K562 (cell line): ENCODE measurements at regions not wholly inside any gene's neighbourhood (a gene's known extent, or its start where the extent isn't known, plus 50 kb on each side); places are given as distances from the start of the nearest gene placed in this dataset.

Experiments used
- ATAC-seq: fragments of 200-7000 bp; cut with Tn5 transposase; 3 replicates; pipeline ENCODE4 v1.9.1; 2020; ENCODE audit warnings: moderate library complexity
- BruUV-seq: library from RNA; stranded (reverse); fragments of 400-500 nt; replicated peaks from 2 replicates; lab custom pipeline; 2021; lab: Mats Ljungman, UMichigan
- CTCF ChIA-PET: fragments of 300-600 bp; formaldehyde crosslinking; extraction: SDS; loops from one replicate; lab custom pipeline; 2021; ENCODE audit warnings: low intra/inter-chr PET ratio; lab: Yijun Ruan, JAX
- POLR2A ChIA-PET: fragments of 300-600, 350-650 bp; sonication (Branson Sonifier 250); formaldehyde crosslinking; extraction: SDS; loops from one replicate; lab custom pipeline; 2021; ENCODE audit warnings: antibody characterized with exemption, inconsistent platforms; lab: Yijun Ruan, JAX
- DNase-seq, 4 experiments: peaks; one replicate each; pipeline versions ENCODE4 v3.0.0 to v3.0.0-alpha.2; 2011 to 2018; ENCODE audit warnings: low spot score in 3 of 4, mixed read lengths in 3 of 4; ENCODE audit errors: extremely low read depth in 1 of 4
- FAIRE-seq: peaks from 2 replicates; lab custom pipeline; 2011; peaks lifted over from hg19 to GRCh38; lab: Jason Lieb, UNC
- H2AFZ ChIP-seq: 2 replicates; pipeline ENCODE4 v1.6.0; 2011; ENCODE audit warnings: low read depth, low read length, control low read depth, inconsistent platforms
- H3K27ac ChIP-seq: fragments of 200-600 bp; 3 replicates; pipeline ENCODE4 v1.8.0; 2011; ENCODE audit warnings: low read depth, mild to moderate bottlenecking, control low read depth, inconsistent platforms, low read length, moderate library complexity, mixed read lengths; ENCODE audit errors: extremely low read depth
- H3K27me3 ChIP-seq, 2 experiments: fragments of 300-600 bp in 1 of 2; 2 replicates in 1 of 2; 3 replicates in 1 of 2; pipeline versions ENCODE4 v1.6.0 to v1.8.0; 2011; ENCODE audit warnings: inconsistent platforms in 2 of 2, low read length in 2 of 2, mild to moderate bottlenecking in 1 of 2, mixed read lengths in 1 of 2, moderate library complexity in 1 of 2; ENCODE audit not compliant: control insufficient read depth in 2 of 2, insufficient read depth in 2 of 2
- H3K36me3 ChIP-seq: fragments of 300-600 bp; 3 replicates; pipeline ENCODE4 v1.8.0; 2011; ENCODE audit warnings: mild to moderate bottlenecking, low read length, inconsistent platforms; ENCODE audit not compliant: control insufficient read depth, insufficient read depth
- H3K4me1 ChIP-seq, 2 experiments: fragments of 200-600 bp in 1 of 2; replicated peaks in 1 of 2; 2 replicates in 1 of 2; 3 replicates in 1 of 2; pipeline versions ENCODE4 v1.5.1 to v1.8.0; 2011; ENCODE audit warnings: inconsistent platforms in 2 of 2, low read length in 2 of 2, mild to moderate bottlenecking in 1 of 2, mixed read lengths in 1 of 2, moderate library complexity in 1 of 2; ENCODE audit not compliant: control insufficient read depth in 2 of 2, insufficient read depth in 2 of 2
- H3K4me2 ChIP-seq: 2 replicates; pipeline ENCODE4 v1.6.1; 2011; ENCODE audit warnings: low read length, control low read depth, inconsistent platforms, mixed read lengths; ENCODE audit not compliant: insufficient read depth
- H3K4me3 ChIP-seq: fragments of 200-600 bp; sonication (generic), shearing (Covaris generic); 2 replicates; pipeline ENCODE4 v1.5.1; 2016; ENCODE audit warnings: control low read depth, inconsistent platforms
- H3K79me2 ChIP-seq: fragments of 200-600 bp; 3 replicates; pipeline ENCODE4 v1.8.0; 2011; ENCODE audit warnings: low read length, inconsistent platforms; ENCODE audit not compliant: control insufficient read depth, insufficient read depth
- H3K9ac ChIP-seq, 2 experiments: 2 replicates each; pipeline versions ENCODE4 v1.6.0 to v1.6.1; 2011; ENCODE audit warnings: low read depth in 2 of 2, low read length in 2 of 2, control low read depth in 1 of 2, inconsistent platforms in 1 of 2, mild to moderate bottlenecking in 1 of 2, mixed read lengths in 1 of 2; ENCODE audit not compliant: insufficient read depth in 1 of 2
- H3K9me1 ChIP-seq: one replicate; pipeline ENCODE4 v1.6.0; 2011; ENCODE audit warnings: inconsistent platforms, mild to moderate bottlenecking, low read length, moderate library complexity; ENCODE audit not compliant: control insufficient read depth, insufficient read depth
- H3K9me3 ChIP-seq: replicated peaks from 2 replicates; pipeline ENCODE4 v1.5.1; 2011; ENCODE audit warnings: low read depth, low read length, inconsistent platforms; ENCODE audit not compliant: control insufficient read depth, insufficient read depth
- H4K20me1 ChIP-seq: replicated peaks from 2 replicates; pipeline ENCODE4 v1.6.1; 2011; ENCODE audit warnings: low read length, inconsistent platforms, mixed read lengths; ENCODE audit not compliant: control insufficient read depth, insufficient read depth
- EHMT2 ChIP-seq: fragments of 450-650 bp; IDR thresholded peaks from 2 replicates; pipeline ENCODE4 v1.6.1; 2018; ENCODE audit warnings: antibody characterized with exemption
- ETV6 ChIP-seq, 3 experiments: fragments of 150-350 bp in 1 of 3; sonication (generic) in 1 of 3; formaldehyde crosslinking in 1 of 3; IDR thresholded peaks; 2 replicates each; pipeline versions ENCODE4 v1.6.1 to v1.8.0; 2014 to 2022; ENCODE audit warnings: borderline replicate concordance in 2 of 3, low read depth in 2 of 3, antibody characterized with exemption in 1 of 3, low read length in 1 of 3, mild to moderate bottlenecking in 1 of 3, missing genetic modification reagents in 1 of 3
- HEY1 ChIP-seq: fragments of 250-450 bp; sonication (Bioruptor Pico); IDR thresholded peaks from 2 replicates; pipeline ENCODE4 v1.5.0; 2020; ENCODE audit warnings: mild to moderate bottlenecking, moderate library complexity, borderline replicate concordance
- POLR2AphosphoS2 ChIP-seq: IDR thresholded peaks from 2 replicates; pipeline ENCODE4 v1.6.1; 2012; ENCODE audit warnings: low read length, improper control_type of control experiment
- ZNF639 ChIP-seq, 2 experiments: fragments of 200-800 bp in 1 of 2; sonication (Bioruptor generic) in 1 of 2; sonication (generic) in 1 of 2; formaldehyde crosslinking in 1 of 2; IDR thresholded peaks in 1 of 2; conservative IDR thresholded peaks in 1 of 2; 2 replicates each; pipeline versions ENCODE4 v1.5.0 to v1.6.1; 2016 to 2020; ENCODE audit warnings: missing compliant biosample characterization in 1 of 2, missing genetic modification characterization in 1 of 2, missing genetic modification reagents in 1 of 2
- WGBS: fragments of 100-300 bp; shearing (Covaris generic); methylation state at CpG from one replicate; pipeline ENCODE4 v1.1.6; 2016; ENCODE audit warnings: low coverage, mixed read lengths; ENCODE audit not compliant: insufficient coverage; ENCODE audit errors: missing lambda C conversion rate; 5-methylcytosine and 5-hydroxymethylcytosine counted together
- in situ Hi-C: fragments of 300-500 bp; cut with MboI; formaldehyde crosslinking; loops from 4 replicates; pipeline ENCODE4 v1.15.0; 2018; ENCODE audit warnings: inconsistent platforms, mixed read lengths
- intact Hi-C: fragments of 100-400 bp; cut with micrococcal nuclease; formaldehyde crosslinking; loops from 2 replicates; pipeline ENCODE4 v1.14.2; 2022

- TF ChIP-seq ZNF639 (CRISPR knock-in tag; conservative IDR thresholded peaks at IDR 0.05 in 1 of 2, IDR thresholded peaks at IDR 0.05 in 1 of 2) = no peak
- TF ChIP-seq, all 486 proteins: peak for 0
Observed at GRCh38 chr4:179392787-179393186, 1950.5 kb upstream of the AGA start (continued).

- no TSS peak for BruUV-seq
- Histone ChIP-seq H4K20me1 (no peaks in the 10 kb centered on the region), H3K27ac (no peak overlapping the region), H3K27me3 (no peaks in the 10 kb centered on the region), H3K4me2 (no peak overlapping the region), H3K4me3 (no peak overlapping the region), H3K9me3 (no peaks in the 10 kb centered on the region), H3K9ac (no peak overlapping the region), H3K9me1 (no peaks in the 10 kb centered on the region), H2AFZ (no peak overlapping the region), H3K4me1 (no peaks in the 10 kb centered on the region), H3K79me2 (no peaks in the 10 kb centered on the region), H3K36me3 (no peaks in the 10 kb centered on the region)
- in situ Hi-C loops = no loop called here
- intact Hi-C loops = no loop called here
- DNase-seq (no peak), ATAC-seq (no peak), FAIRE-seq (no peak)
- ChIA-PET POLR2A (no interaction called here), CTCF (no interaction called here)
- TF ChIP-seq EHMT2 (no peak), POLR2AphosphoS2 (no peak), HEY1 (CRISPR knock-in tag) (no peak), ETV6 (IDR thresholded peaks at IDR 0.05; ENCODE audit: borderline replicate concordance in 1 of 2, low read depth in 2 of 2, low read length in 1 of 2) (no peak), ETV6 (CRISPR knock-in tag; IDR thresholded peaks at IDR 0.05; ENCODE audit: borderline replicate concordance) (no peak)
- 0% methylated on average over 5 of the region's 5 CpGs for WGBS
Observed at GRCh38 chr4:179398414-179398813, 1956.2 kb upstream of the AGA start.
